ENCODE measurements at regions not wholly inside any gene's neighbourhood (a gene's known extent, or its start where the extent isn't known, plus 50 kb on each side); places are given as distances from the start of the nearest gene placed in this dataset.

DNA sequence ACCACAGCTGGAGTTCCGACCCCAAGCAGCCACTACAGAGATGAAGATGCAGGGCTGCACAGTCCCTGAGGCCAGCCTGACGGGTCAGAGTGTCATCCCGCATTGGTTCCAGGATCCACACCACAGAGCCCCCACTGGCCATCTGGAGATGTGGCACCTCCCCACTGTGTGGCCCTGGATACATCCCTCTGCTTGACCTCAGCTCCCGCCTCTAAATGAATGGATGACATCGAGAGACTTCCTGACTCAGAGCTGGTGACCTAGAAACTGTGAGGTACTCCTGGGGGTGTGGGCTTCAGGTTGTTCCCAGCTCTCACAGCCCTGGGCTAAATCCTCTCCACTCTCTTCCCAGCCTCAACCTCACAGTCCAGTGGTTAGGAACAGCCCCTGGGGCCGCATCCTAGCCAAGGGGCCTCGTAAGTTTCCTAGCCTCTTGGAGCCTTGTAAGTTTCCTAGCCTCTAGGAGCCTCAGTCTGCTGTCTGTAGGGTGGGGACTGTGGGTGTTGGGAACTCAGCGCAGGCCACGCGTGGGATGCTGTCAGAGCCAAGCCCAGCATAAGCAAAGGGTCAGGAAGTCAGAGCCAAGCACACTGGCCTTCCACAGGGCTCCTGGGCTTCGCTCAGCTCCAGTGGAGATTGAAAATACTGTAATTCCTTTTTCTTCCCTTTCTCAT, 87.5 kb upstream of the RUNX3 start:
- no peaks in the 10 kb centered on the region for H3K36me3 ChIP-seq (ENCODE audit: control insufficient read depth, insufficient read depth, low read length)
- no peaks in the 10 kb centered on the region for H3K9me3 ChIP-seq (ENCODE audit: control insufficient read depth, insufficient read depth, low read depth, low read length)
- peak in 1 of 2 donors; percentile 12 for DNase-seq (ENCODE audit: low read depth in 2 of 2)
- H3K4me3 ChIP-seq (replicated peaks in 1 of 4; ENCODE audit: control extremely low read depth in 1 of 4, insufficient read depth in 1 of 4, low read depth in 3 of 4, low read length in 4 of 4) = no peak overlapping the region
- H3K27me3 ChIP-seq (ENCODE audit: control insufficient read depth, insufficient read depth, low read length) = no peaks in the 10 kb centered on the region
- TF ChIP-seq, protein P1, sequence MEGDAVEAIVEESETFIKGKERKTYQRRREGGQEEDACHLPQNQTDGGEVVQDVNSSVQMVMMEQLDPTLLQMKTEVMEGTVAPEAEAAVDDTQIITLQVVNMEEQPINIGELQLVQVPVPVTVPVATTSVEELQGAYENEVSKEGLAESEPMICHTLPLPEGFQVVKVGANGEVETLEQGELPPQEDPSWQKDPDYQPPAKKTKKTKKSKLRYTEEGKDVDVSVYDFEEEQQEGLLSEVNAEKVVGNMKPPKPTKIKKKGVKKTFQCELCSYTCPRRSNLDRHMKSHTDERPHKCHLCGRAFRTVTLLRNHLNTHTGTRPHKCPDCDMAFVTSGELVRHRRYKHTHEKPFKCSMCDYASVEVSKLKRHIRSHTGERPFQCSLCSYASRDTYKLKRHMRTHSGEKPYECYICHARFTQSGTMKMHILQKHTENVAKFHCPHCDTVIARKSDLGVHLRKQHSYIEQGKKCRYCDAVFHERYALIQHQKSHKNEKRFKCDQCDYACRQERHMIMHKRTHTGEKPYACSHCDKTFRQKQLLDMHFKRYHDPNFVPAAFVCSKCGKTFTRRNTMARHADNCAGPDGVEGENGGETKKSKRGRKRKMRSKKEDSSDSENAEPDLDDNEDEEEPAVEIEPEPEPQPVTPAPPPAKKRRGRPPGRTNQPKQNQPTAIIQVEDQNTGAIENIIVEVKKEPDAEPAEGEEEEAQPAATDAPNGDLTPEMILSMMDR (conservative IDR thresholded peaks at IDR 0.05 in 1 of 2, IDR thresholded peaks at IDR 0.05 in 1 of 2; ENCODE audit: low read depth in 1 of 2, low read length in 2 of 2) = no peak
- no peak for TF ChIP-seq EZH2 (IDR thresholded peaks at IDR 0.05; ENCODE audit: low read length, missing control alignments)
- H3K4me2 ChIP-seq (ENCODE audit: extremely low read depth, insufficient read depth, low read length) = no peak overlapping the region
- no peak overlapping the region for H3K9ac ChIP-seq (ENCODE audit: insufficient read depth, low read length)
- H2AFZ ChIP-seq (ENCODE audit: low read length) = no peak overlapping the region
- H3K79me2 ChIP-seq (ENCODE audit: control insufficient read depth, insufficient read depth, low read length) = no peaks in the 10 kb centered on the region
- no peaks in the 10 kb centered on the region for H4K20me1 ChIP-seq (ENCODE audit: control insufficient read depth, extremely low read depth, insufficient read depth, low read length)
- H3K27ac ChIP-seq (ENCODE audit: insufficient read depth, low read length) = no peak overlapping the region
- peaks cover 2% of the 10 kb centered on the region for H3K4me1 ChIP-seq (ENCODE audit: control insufficient read depth, extremely low read depth, insufficient read depth, low read length)

DNA sequence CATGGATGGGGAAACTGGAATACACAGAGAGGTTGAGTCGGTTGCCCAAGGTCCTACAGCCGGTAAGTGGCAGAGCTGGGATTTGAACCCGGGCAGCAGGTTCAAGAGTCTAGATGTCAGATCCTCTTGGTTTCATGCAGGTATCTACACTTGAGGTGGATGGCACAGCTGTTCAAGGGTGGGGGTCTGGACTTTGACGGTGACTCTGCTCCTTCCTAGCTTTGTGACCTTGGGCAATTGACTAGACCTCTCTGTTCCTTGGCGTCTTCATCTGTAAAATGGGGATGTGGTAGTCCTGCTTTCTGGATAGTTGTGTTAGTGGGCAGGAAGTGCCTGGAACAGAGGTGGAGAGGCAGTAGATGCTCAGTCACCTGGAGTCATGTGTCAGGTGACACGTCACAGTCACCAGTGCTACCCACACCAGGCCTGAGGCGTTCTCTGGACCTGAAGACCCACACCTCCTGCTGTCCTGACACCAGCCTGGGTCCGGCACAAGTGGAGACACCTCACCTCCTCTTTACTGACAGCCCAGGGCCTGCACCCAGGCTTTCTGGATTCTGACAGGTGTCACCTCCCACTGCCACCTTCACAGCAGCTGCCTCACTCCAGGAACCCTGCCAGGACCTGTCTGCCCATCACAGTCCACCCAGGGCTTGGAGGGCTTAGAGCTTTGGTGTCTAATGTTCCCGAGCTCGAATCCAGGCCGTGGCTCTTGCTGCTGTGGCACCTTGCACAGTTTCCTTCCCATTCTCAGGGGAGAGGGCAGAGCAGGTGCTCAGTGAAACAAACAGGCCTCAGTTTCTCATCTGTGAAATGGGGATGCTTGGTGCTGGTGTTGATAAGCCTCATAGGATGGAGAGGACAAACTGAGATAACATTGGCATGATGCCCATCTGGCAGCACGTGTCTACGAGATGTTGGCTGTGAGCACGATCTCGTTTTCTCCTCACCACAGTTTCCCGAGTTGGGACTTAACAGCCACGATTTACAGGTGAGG, 83.2 kb upstream of the RUNX3 start:
- Histone ChIP-seq H3K4me1 (ENCODE audit: control insufficient read depth, extremely low read depth, insufficient read depth, low read length) (no peaks in the 10 kb centered on the region), H3K36me3 (ENCODE audit: control insufficient read depth, insufficient read depth, low read length) (no peaks in the 10 kb centered on the region), H3K4me3 (replicated peaks in 1 of 4; ENCODE audit: control extremely low read depth in 1 of 4, insufficient read depth in 1 of 4, low read depth in 3 of 4, low read length in 4 of 4) (no peak overlapping the region), H3K9me3 (ENCODE audit: control insufficient read depth, insufficient read depth, low read depth, low read length) (no peaks in the 10 kb centered on the region), H3K27ac (ENCODE audit: insufficient read depth, low read length) (no peak overlapping the region), H3K27me3 (ENCODE audit: control insufficient read depth, insufficient read depth, low read length) (no peaks in the 10 kb centered on the region), H4K20me1 (ENCODE audit: control insufficient read depth, extremely low read depth, insufficient read depth, low read length) (no peaks in the 10 kb centered on the region), H2AFZ (ENCODE audit: low read length) (no peak overlapping the region), H3K9ac (ENCODE audit: insufficient read depth, low read length) (no peak overlapping the region), H3K79me2 (ENCODE audit: control insufficient read depth, insufficient read depth, low read length) (no peaks in the 10 kb centered on the region), H3K4me2 (ENCODE audit: extremely low read depth, insufficient read depth, low read length) (no peak overlapping the region)
- no peak for DNase-seq (ENCODE audit: low read depth in 2 of 2)
- no peak for TF ChIP-seq EZH2 (IDR thresholded peaks at IDR 0.05; ENCODE audit: low read length, missing control alignments)
- TF ChIP-seq, protein P1 (conservative IDR thresholded peaks at IDR 0.05 in 1 of 2, IDR thresholded peaks at IDR 0.05 in 1 of 2; ENCODE audit: low read depth in 1 of 2, low read length in 2 of 2) = no peak

DNA sequence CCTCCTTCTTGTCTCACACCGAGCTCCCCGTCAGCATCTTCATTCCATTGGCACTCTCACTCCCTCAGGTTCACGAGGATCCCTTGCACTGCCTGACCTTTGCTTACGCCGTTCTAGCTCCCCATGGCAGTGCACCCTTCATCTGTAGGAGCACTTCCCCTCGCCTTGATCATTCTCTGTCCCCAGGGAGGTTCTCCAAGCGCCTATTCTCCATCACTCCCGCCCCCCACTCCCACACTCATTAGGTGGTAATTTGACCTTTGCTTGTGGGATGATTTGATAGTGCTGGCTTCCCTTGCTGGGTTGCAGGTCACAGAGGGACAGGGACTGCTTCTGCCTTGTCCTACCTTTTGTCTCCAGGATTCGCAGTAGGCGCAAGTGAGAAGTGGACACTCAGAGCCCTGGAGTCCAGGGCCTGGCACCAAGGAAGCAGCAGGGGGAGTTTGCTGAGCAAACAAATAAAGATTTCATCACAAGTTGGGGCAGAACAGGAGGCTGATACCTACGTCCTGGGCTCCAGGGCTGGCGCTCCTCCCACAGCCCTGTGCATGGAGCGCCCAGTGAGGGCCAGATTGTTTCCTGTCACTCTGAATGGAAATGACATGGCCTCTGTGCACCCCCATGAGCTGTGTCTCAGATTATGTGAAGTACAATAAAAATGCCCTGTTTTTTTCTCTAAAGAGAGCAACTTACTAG, 82.0 kb upstream of the RUNX3 start:
- no peaks in the 10 kb centered on the region for H3K4me1 ChIP-seq (ENCODE audit: control insufficient read depth, extremely low read depth, insufficient read depth, low read length)
- no peaks in the 10 kb centered on the region for H4K20me1 ChIP-seq (ENCODE audit: control insufficient read depth, extremely low read depth, insufficient read depth, low read length)
- no peak overlapping the region for H3K27ac ChIP-seq (ENCODE audit: insufficient read depth, low read length)
- H3K9ac ChIP-seq (ENCODE audit: insufficient read depth, low read length) = no peak overlapping the region
- no peaks in the 10 kb centered on the region for H3K9me3 ChIP-seq (ENCODE audit: control insufficient read depth, insufficient read depth, low read depth, low read length)
- DNase-seq (ENCODE audit: low read depth in 2 of 2) = no peak
- no peak overlapping the region for H3K4me2 ChIP-seq (ENCODE audit: extremely low read depth, insufficient read depth, low read length)
- no peak overlapping the region for H3K4me3 ChIP-seq (replicated peaks in 1 of 4; ENCODE audit: control extremely low read depth in 1 of 4, insufficient read depth in 1 of 4, low read depth in 3 of 4, low read length in 4 of 4)
- no peaks in the 10 kb centered on the region for H3K27me3 ChIP-seq (ENCODE audit: control insufficient read depth, insufficient read depth, low read length)
- H3K36me3 ChIP-seq (ENCODE audit: control insufficient read depth, insufficient read depth, low read length) = no peaks in the 10 kb centered on the region
- no peaks in the 10 kb centered on the region for H3K79me2 ChIP-seq (ENCODE audit: control insufficient read depth, insufficient read depth, low read length)
- H2AFZ ChIP-seq (ENCODE audit: low read length) = no peak overlapping the region
- no peak for TF ChIP-seq EZH2 (IDR thresholded peaks at IDR 0.05; ENCODE audit: low read length, missing control alignments)
- TF ChIP-seq, protein P1 (conservative IDR thresholded peaks at IDR 0.05 in 1 of 2, IDR thresholded peaks at IDR 0.05 in 1 of 2; ENCODE audit: low read depth in 1 of 2, low read length in 2 of 2) = no peak
